ENCODE measurements at regions not wholly inside any gene's neighbourhood (a gene's known extent, or its start where the extent isn't known, plus 50 kb on each side); places are given as distances from the start of the nearest gene placed in this dataset.

GRCh38 chr14:46053221-46053620, 598.4 kb downstream of the RPL10L start:
- TF ChIP-seq REST (IDR thresholded peaks at IDR 0.05; ENCODE audit: borderline replicate concordance) (no peak), CTCF (IDR thresholded peaks at IDR 0.05; ENCODE audit: poor library complexity, severe bottlenecking) (no peak), EP300 (conservative IDR thresholded peaks at IDR 0.05; ENCODE audit: poor library complexity, severe bottlenecking) (no peak), POLR2AphosphoS5 (IDR thresholded peaks at IDR 0.05) (no peak), TAF1 (IDR thresholded peaks at IDR 0.05; ENCODE audit: low read depth) (no peak), EZH2 (IDR thresholded peaks at IDR 0.05; ENCODE audit: borderline replicate concordance, insufficient read depth, low read length, poor library complexity, severe bottlenecking) (no peak)

Data from neural cell (in vitro differentiated cells).